CD4-positive, CD25-positive, alpha-beta regulatory T cell (primary cell): ENCODE measurements at regions not wholly inside any gene's neighbourhood (a gene's known extent, or its start where the extent isn't known, plus 50 kb on each side); places are given as distances from the start of the nearest gene placed in this dataset.

Experiments
- ATAC-seq, 2 donors: fragments of 150-1000 bp; cut with Tn5 transposase; one replicate each; pipeline ENCODE4 v1.10.0; 2021; ENCODE audit warnings: low read depth in 2 of 2, moderate number of reproducible peaks in 2 of 2, moderate library complexity in 1 of 2
- DNase-seq, 3 donors: peaks; one replicate each; pipeline versions ENCODE4 v3.0.0 to v3.0.0-alpha.2; 2012 to 2022; ENCODE audit warnings: mixed read lengths in 1 of 3
- H3K27ac ChIP-seq: one replicate; pipeline ENCODE4 v1.7.0; 2013; ENCODE audit warnings: mild to moderate bottlenecking, low read length; ENCODE audit not compliant: insufficient read depth, poor library complexity, severe bottlenecking
- H3K27me3 ChIP-seq: one replicate; pipeline ENCODE4 v1.7.0; 2013; ENCODE audit warnings: low read length; ENCODE audit not compliant: control insufficient read depth, insufficient read depth
- H3K36me3 ChIP-seq: one replicate; pipeline ENCODE4 v1.7.0; 2013; ENCODE audit warnings: mild to moderate bottlenecking, low read length, moderate library complexity; ENCODE audit not compliant: control insufficient read depth, insufficient read depth
- H3K4me1 ChIP-seq: 2 replicates; pipeline ENCODE4 v1.7.0; 2013; ENCODE audit warnings: mild to moderate bottlenecking, low read length; ENCODE audit not compliant: insufficient read depth, control insufficient read depth, poor library complexity, severe bottlenecking
- H3K4me3 ChIP-seq: one replicate; pipeline ENCODE4 v1.7.0; 2013; ENCODE audit warnings: low read depth, mild to moderate bottlenecking, low read length, moderate library complexity
- H3K9me3 ChIP-seq, 2 experiments: 1 replicate in 1 of 2; 2 replicates in 1 of 2; pipeline ENCODE4 v1.7.0; 2013; ENCODE audit warnings: low read length in 2 of 2, mild to moderate bottlenecking in 1 of 2, moderate library complexity in 1 of 2; ENCODE audit not compliant: control insufficient read depth in 2 of 2
- H3K27ac Mint-ChIP-seq, 3 donors: one replicate each; pipeline ENCODE4 v1.8.0; 2020 to 2022; ENCODE audit warnings: mild to moderate bottlenecking in 3 of 3, mixed read lengths in 3 of 3, moderate library complexity in 2 of 3
- H3K27me3 Mint-ChIP-seq: one replicate; pipeline ENCODE4 v1.8.0; 2022; ENCODE audit warnings: mild to moderate bottlenecking, mixed read lengths
- H3K36me3 Mint-ChIP-seq: one replicate; pipeline ENCODE4 v1.8.0; 2020; ENCODE audit warnings: mixed read lengths
- H3K4me1 Mint-ChIP-seq, 4 donors: one replicate each; pipeline ENCODE4 v1.8.0; 2020 to 2022; ENCODE audit warnings: mixed read lengths in 4 of 4, mild to moderate bottlenecking in 1 of 4
- H3K4me3 Mint-ChIP-seq, 4 donors: one replicate each; pipeline ENCODE4 v1.8.0; 2020 to 2022; ENCODE audit warnings: mild to moderate bottlenecking in 4 of 4, mixed read lengths in 4 of 4, moderate library complexity in 3 of 4
- H3K9me3 Mint-ChIP-seq, 7 donors: one replicate each; pipeline ENCODE4 v1.8.0; 2020 to 2022; ENCODE audit warnings: mixed read lengths in 7 of 7, mild to moderate bottlenecking in 3 of 7, moderate library complexity in 2 of 7

DNA sequence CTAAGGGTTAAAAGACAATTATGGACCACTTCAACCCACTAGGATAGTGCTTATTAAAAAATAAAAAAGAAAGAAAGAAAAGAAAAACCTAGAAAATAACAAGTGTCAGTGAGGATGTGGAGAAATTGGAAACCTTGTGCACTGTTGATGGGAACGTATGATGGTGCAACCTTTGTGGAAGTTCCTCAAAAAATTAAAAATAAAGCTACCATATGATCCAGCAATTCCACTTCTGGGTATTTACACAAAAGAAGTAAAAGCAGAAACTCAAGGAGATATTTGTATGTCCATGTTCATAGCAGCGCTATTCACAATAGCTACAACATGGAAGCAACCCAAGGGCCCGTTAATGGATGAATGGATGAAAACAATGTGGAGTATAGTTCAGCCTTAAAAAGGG is 115.2 kb upstream of the ATP1A1 start:
- H3K27me3 Mint-ChIP-seq = peaks cover 10% of the 10 kb centered on the region
- Histone ChIP-seq H3K4me3 (no peak overlapping the region), H3K9me3 (no peaks in the 10 kb centered on the region), H3K36me3 (no peaks in the 10 kb centered on the region), H3K27ac (no peak overlapping the region), H3K4me1 (no peaks in the 10 kb centered on the region), H3K27me3 (no peaks in the 10 kb centered on the region)
- no peaks in the 10 kb centered on the region for H3K36me3 Mint-ChIP-seq
- no peak overlapping the region for H3K4me3 Mint-ChIP-seq
- no peak overlapping the region for H3K27ac Mint-ChIP-seq
- H3K9me3 Mint-ChIP-seq = no peaks in the 10 kb centered on the region
- peaks cover 0 to 28% (median 10%) of the 10 kb centered on the region in 4 donors for H3K4me1 Mint-ChIP-seq
- DNase-seq = no peak
- ATAC-seq = no peak

DNA sequence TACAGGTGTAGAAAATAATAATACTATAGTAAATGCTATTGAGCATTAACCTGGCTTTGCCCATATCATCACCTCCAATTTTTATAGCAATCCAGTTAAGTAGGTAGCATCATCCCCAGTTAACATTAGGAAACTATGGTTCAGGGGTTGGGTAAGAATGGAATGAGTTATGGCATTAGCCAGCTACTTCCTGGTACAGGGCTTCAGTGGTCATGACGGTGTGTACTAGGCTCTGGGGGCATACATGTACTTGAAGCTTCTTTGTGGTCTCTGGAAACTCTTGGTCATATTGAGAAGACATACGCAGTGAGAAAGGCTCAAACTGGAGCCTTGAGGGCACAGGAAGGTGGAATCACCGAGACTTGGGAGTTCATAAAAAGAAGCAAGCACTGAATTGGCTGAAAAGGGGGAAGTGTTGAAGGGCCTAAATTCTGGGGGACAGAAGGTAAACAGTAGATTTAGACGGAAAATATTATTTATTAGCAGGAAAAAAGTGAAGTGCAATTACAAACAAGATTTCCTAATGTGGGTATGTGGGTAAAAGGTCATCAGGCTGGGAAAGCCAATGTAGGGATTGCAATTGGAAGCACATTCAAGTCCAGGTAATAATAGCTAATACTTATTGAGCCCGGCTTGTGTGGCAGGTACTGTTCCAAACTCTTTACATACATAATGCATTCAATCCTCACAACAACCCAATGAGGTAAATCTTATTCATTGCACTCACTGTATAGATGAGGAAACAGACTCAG is 114.2 kb upstream of the ATP1A1 start:
- Histone ChIP-seq H3K27ac (no peak overlapping the region), H3K36me3 (no peaks in the 10 kb centered on the region), H3K27me3 (no peaks in the 10 kb centered on the region), H3K4me3 (no peak overlapping the region), H3K9me3 (no peaks in the 10 kb centered on the region), H3K4me1 (no peaks in the 10 kb centered on the region)
- no peak for DNase-seq
- peak overlapping the region in 1 of 3 donors; percentile 55 for H3K27ac Mint-ChIP-seq
- no peak for ATAC-seq
- peaks cover 0 to 28% (median 9%) of the 10 kb centered on the region in 4 donors for H3K4me1 Mint-ChIP-seq
- H3K4me3 Mint-ChIP-seq = no peak overlapping the region
- no peaks in the 10 kb centered on the region for H3K9me3 Mint-ChIP-seq
- no peaks in the 10 kb centered on the region for H3K36me3 Mint-ChIP-seq
- H3K27me3 Mint-ChIP-seq = peaks cover 14% of the 10 kb centered on the region

DNA sequence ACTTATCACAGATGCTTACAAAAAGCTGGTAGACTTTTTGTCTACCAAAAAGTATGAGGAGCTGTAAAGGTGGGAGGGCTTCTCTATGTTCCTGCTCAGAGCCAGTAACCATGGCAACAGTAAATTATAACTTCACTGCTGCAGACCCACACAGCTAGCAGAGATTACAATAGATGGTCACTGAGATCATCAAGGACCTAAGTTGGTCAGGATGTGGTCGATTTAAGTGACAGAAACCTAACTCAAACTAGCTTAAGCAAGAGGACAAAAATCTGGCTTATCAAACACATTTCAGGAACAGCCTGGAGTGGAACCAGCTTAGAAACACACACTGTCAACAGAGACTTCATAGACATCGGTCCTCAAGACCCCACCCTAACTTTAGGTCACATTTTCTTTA is 113.4 kb upstream of the ATP1A1 start:
- no peaks in the 10 kb centered on the region for H3K27me3 ChIP-seq
- Mint-ChIP-seq H3K9me3 (no peaks in the 10 kb centered on the region), H3K36me3 (no peaks in the 10 kb centered on the region), H3K27me3 (peaks cover 14% of the 10 kb centered on the region), H3K4me1 (peaks cover 0 to 28% (median 9%) of the 10 kb centered on the region in 4 donors), H3K4me3 (no peak overlapping the region), H3K27ac (no peak overlapping the region)
- no peak overlapping the region for H3K27ac ChIP-seq
- no peaks in the 10 kb centered on the region for H3K36me3 ChIP-seq
- no peaks in the 10 kb centered on the region for H3K9me3 ChIP-seq
- DNase-seq (peak in 2 of 3 donors; percentile 3 to 31), ATAC-seq (no peak)
- H3K4me3 ChIP-seq = no peak overlapping the region
- no peaks in the 10 kb centered on the region for H3K4me1 ChIP-seq

GRCh38 chr1:116260115-116260514 is 112.9 kb upstream of the ATP1A1 start:
- H3K27ac ChIP-seq = no peak overlapping the region
- H3K36me3 ChIP-seq = no peaks in the 10 kb centered on the region
- no peaks in the 10 kb centered on the region for H3K9me3 ChIP-seq
- no peak overlapping the region for H3K4me3 ChIP-seq
- Mint-ChIP-seq H3K4me3 (no peak overlapping the region), H3K4me1 (peaks cover 0 to 28% (median 9%) of the 10 kb centered on the region in 4 donors), H3K9me3 (no peaks in the 10 kb centered on the region), H3K27ac (no peak overlapping the region), H3K27me3 (peaks cover 14% of the 10 kb centered on the region), H3K36me3 (no peaks in the 10 kb centered on the region)
- no peaks in the 10 kb centered on the region for H3K4me1 ChIP-seq
- DNase-seq = no peak
- ATAC-seq = no peak
- H3K27me3 ChIP-seq = no peaks in the 10 kb centered on the region

GRCh38 chr1:116260621-116261020 is 112.4 kb upstream of the ATP1A1 start:
- Histone ChIP-seq H3K27me3 (no peaks in the 10 kb centered on the region), H3K36me3 (no peaks in the 10 kb centered on the region), H3K27ac (no peak overlapping the region), H3K4me3 (no peak overlapping the region), H3K9me3 (no peaks in the 10 kb centered on the region), H3K4me1 (no peaks in the 10 kb centered on the region)
- ATAC-seq (no peak), DNase-seq (no peak)
- Mint-ChIP-seq H3K4me1 (peaks cover 0 to 28% (median 9%) of the 10 kb centered on the region in 4 donors), H3K4me3 (no peak overlapping the region), H3K36me3 (no peaks in the 10 kb centered on the region), H3K27ac (peak overlapping the region in 1 of 3 donors; percentile 29), H3K9me3 (peaks cover 0 to 1% (median 0%) of the 10 kb centered on the region in 7 donors), H3K27me3 (peaks cover 14% of the 10 kb centered on the region)

DNA sequence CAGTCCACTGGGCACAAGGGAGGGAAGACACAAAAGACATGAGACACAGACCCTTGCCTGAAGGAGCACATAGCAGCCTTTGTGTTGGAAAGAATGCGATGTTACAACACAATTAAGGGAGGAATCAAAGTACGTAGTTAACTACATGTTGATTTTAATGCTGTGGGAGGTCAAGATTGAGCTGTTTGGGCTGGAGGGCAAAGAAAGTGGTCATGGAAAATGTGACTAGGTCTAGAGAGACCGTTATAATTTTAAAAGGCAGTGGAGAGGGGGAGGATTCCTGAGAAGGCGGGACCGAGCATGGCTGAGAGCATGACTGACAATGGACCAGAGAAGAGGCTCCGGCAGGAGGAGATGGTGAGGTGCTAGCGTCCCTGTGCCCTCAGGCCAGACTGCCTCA is 111.8 kb upstream of the ATP1A1 start:
- Histone ChIP-seq H3K27me3 (no peaks in the 10 kb centered on the region), H3K4me1 (no peaks in the 10 kb centered on the region), H3K9me3 (no peaks in the 10 kb centered on the region), H3K36me3 (no peaks in the 10 kb centered on the region), H3K27ac (no peak overlapping the region), H3K4me3 (no peak overlapping the region)
- no peak overlapping the region for H3K4me3 Mint-ChIP-seq
- peaks cover 0 to 1% (median 0%) of the 10 kb centered on the region in 7 donors for H3K9me3 Mint-ChIP-seq
- peaks cover 0 to 30% (median 9%) of the 10 kb centered on the region in 4 donors for H3K4me1 Mint-ChIP-seq
- ATAC-seq (no peak), DNase-seq (no peak)
- peaks cover 10% of the 10 kb centered on the region for H3K27me3 Mint-ChIP-seq
- peak overlapping the region in 1 of 3 donors; percentile 29 for H3K27ac Mint-ChIP-seq
- no peaks in the 10 kb centered on the region for H3K36me3 Mint-ChIP-seq

DNA sequence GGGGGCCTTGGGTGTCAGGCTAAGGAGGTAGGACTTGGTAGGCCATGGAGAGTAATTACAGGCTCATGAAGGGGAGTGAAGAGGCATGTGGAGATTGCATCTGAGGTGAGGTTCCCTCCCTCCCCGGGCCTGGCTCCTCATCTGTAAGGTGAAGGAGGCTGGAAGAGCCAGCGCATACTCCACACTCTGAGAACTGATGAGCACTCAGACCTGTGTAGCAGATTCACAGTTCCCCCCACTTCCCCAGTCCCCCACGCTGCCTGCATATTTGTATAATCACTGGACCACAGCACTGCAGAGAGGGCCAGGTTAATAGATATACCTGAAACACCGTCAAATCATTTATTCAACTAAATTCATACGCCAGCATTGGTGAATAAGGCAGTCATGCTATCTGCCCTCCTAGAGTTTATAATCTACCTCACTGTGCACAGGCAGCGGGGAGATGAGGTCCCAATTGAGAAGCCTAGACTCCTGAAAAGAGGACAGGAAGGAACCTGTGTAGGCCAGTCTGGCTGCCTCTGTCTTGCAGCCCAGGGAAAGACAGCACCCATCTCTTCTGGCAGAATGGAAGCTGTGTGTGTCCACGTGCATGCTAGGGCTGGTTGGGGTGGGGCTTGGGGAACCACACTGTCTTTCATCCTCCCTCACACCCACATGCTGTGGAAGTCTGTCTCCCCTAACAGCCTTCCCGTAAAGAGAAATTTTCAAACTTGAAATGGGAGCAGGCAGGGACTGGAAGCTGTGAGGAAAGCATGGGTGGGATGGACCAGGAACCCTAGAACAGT is 110.6 kb upstream of the ATP1A1 start:
- Mint-ChIP-seq H3K36me3 (peaks cover 2% of the 10 kb centered on the region), H3K4me1 (peaks cover 0 to 30% (median 10%) of the 10 kb centered on the region in 4 donors)

More for the DNA sequence above, 110.6 kb upstream of the ATP1A1 start:
- Histone ChIP-seq H3K36me3 (no peaks in the 10 kb centered on the region), H3K4me1 (no peaks in the 10 kb centered on the region), H3K27ac (no peak overlapping the region), H3K4me3 (no peak overlapping the region), H3K27me3 (no peaks in the 10 kb centered on the region), H3K9me3 (no peaks in the 10 kb centered on the region)
- DNase-seq = no peak
- H3K27me3 Mint-ChIP-seq = peaks cover 10% of the 10 kb centered on the region
- H3K27ac Mint-ChIP-seq = no peak overlapping the region
- no peak overlapping the region for H3K4me3 Mint-ChIP-seq
- no peak for ATAC-seq
- peaks cover 0 to 2% (median 0%) of the 10 kb centered on the region in 7 donors for H3K9me3 Mint-ChIP-seq
